HG03108 (cell line): ENCODE measurements at regions not wholly inside any gene's neighbourhood (a gene's known extent, or its start where the extent isn't known, plus 50 kb on each side); places are given as distances from the start of the nearest gene placed in this dataset.
"Not testable (repeated sequence)": the region's sequence is repeated elsewhere in the genome, so short reads cannot be mapped to it uniquely, and the experiment has no call there.

Source experiments
- ATAC-seq: cut with Tn5 transposase; IDR thresholded peaks from one replicate; pipeline ENCODE4 v1.9.1; 2021; ENCODE audit warnings: moderate library complexity; ENCODE audit not compliant: unreplicated experiment

- no peak for ATAC-seq
Observed at GRCh38 chr12:97790281-97790680, 327.7 kb downstream of the RMST start.

GRCh38 chr12:97797473-97797872 is 334.9 kb downstream of the RMST start:
- no peak for ATAC-seq

- ATAC-seq: no peak
Observed at GRCh38 chr12:97800561-97800960, 338.0 kb downstream of the RMST start.

GRCh38 chr12:97801471-97802059 is 339.0 kb downstream of the RMST start:
- no peak for ATAC-seq

- no peak for ATAC-seq
Observed at GRCh38 chr12:97805146-97805545, 342.5 kb downstream of the RMST start.

- ATAC-seq: no peak
Observed at GRCh38 chr12:97813301-97813700, 350.7 kb downstream of the RMST start.

- no peak for ATAC-seq
Observed at GRCh38 chr12:97821806-97822205, 359.2 kb downstream of the RMST start.

- ATAC-seq: no peak
Observed at GRCh38 chr12:97835541-97835940, 372.9 kb downstream of the RMST start.

- ATAC-seq: no peak
Observed at GRCh38 chr12:97837401-97837800, 374.8 kb downstream of the RMST start.

- ATAC-seq: no peak
Observed at GRCh38 chr12:97848051-97848450, 385.4 kb downstream of the RMST start.

GRCh38 chr12:97854477-97854876 is 391.9 kb downstream of the RMST start:
- ATAC-seq: no peak

- no peak for ATAC-seq
Observed at GRCh38 chr12:97862072-97862471, 399.5 kb downstream of the RMST start.

- no peak for ATAC-seq
Observed at GRCh38 chr12:97875064-97875463, 412.5 kb downstream of the RMST start.

GRCh38 chr12:97876780-97877179 is 414.2 kb downstream of the RMST start:
- ATAC-seq: no peak

GRCh38 chr12:97877404-97877803 is 414.8 kb downstream of the RMST start:
- ATAC-seq: no peak

GRCh38 chr12:97886511-97887176 is 424.0 kb downstream of the RMST start:
- no peak for ATAC-seq

- not testable (repeated sequence) for ATAC-seq
Observed at GRCh38 chr12:97897881-97898280, 435.3 kb downstream of the RMST start.

GRCh38 chr12:97899529-97899928 is 436.9 kb downstream of the RMST start:
- no peak for ATAC-seq

GRCh38 chr12:97899956-97900355 is 437.4 kb downstream of the RMST start:
- ATAC-seq: no peak

- ATAC-seq: no peak
Observed at GRCh38 chr12:97903356-97903755, 440.8 kb downstream of the RMST start.

- ATAC-seq: no peak
Observed at GRCh38 chr12:97907504-97907903, 444.9 kb downstream of the RMST start.

- ATAC-seq: no peak
Observed at GRCh38 chr12:97910559-97910958, 448.0 kb downstream of the RMST start.

- ATAC-seq: no peak
Observed at GRCh38 chr12:97912943-97913342, 450.3 kb downstream of the RMST start.
